Caco-2 (cell line): ENCODE measurements at regions not wholly inside any gene's neighbourhood (a gene's known extent, or its start where the extent isn't known, plus 50 kb on each side); places are given as distances from the start of the nearest gene placed in this dataset.

Source experiments
- BruUV-seq: library from RNA; stranded (reverse); fragments of 400-500 nt; replicated peaks from 2 replicates; lab custom pipeline; 2021; lab: Mats Ljungman, UMichigan
- CTCF ChIA-PET: fragments of 300-600 bp; sonication (Branson Sonifier 250); formaldehyde crosslinking; loops from one replicate; lab custom pipeline; 2022; ENCODE audit warnings: antibody characterized with exemption; lab: Charles Lee
- POLR2A ChIA-PET: fragments of 300-600 bp; sonication (Branson Sonifier 250); formaldehyde crosslinking; loops from one replicate; lab custom pipeline; 2022; ENCODE audit warnings: antibody characterized with exemption; lab: Charles Lee
- DNase-seq, 2 experiments: peaks; one replicate each; pipeline versions ENCODE4 v3.0.0 to v3.0.0-alpha.2; 2020 to 2022
- H3K27me3 ChIP-seq: replicated peaks from 2 replicates; pipeline ENCODE4 v1.6.0; 2011; ENCODE audit warnings: low read length; ENCODE audit not compliant: control insufficient read depth, insufficient read depth
- H3K36me3 ChIP-seq: 2 replicates; pipeline ENCODE4 v1.5.1; 2011; ENCODE audit warnings: low read length; ENCODE audit not compliant: control insufficient read depth, insufficient read depth
- H3K4me1 ChIP-seq: fragments of 250-450 bp; sonication (Bioruptor Pico); 2 replicates; pipeline ENCODE4 v1.5.1; 2020; ENCODE audit warnings: mild to moderate bottlenecking
- H3K4me3 ChIP-seq: 2 replicates; pipeline ENCODE4 v1.5.1; 2011; ENCODE audit warnings: low read depth, mild to moderate bottlenecking, control low read depth, low read length
- H3K9me3 ChIP-seq: fragments of 250-450 bp; sonication (Bioruptor Pico); 2 replicates; pipeline ENCODE4 v1.5.1; 2020; ENCODE audit warnings: mild to moderate bottlenecking, moderate library complexity
- H3K27ac Mint-ChIP-seq: one replicate; pipeline ENCODE4 v1.8.0; 2022; ENCODE audit warnings: mixed read lengths; ENCODE audit not compliant: unreplicated experiment
- H3K27me3 Mint-ChIP-seq: one replicate; pipeline ENCODE4 v1.8.0; 2022; ENCODE audit warnings: mixed read lengths; ENCODE audit not compliant: insufficient read depth, unreplicated experiment
- H3K36me3 Mint-ChIP-seq: one replicate; pipeline ENCODE4 v1.8.0; 2022; ENCODE audit warnings: mild to moderate bottlenecking, mixed read lengths; ENCODE audit not compliant: insufficient read depth, unreplicated experiment
- H3K4me1 Mint-ChIP-seq: one replicate; pipeline ENCODE4 v1.8.0; 2022; ENCODE audit warnings: low read depth, mixed read lengths; ENCODE audit not compliant: unreplicated experiment
- H3K4me3 Mint-ChIP-seq: one replicate; pipeline ENCODE4 v1.8.0; 2022; ENCODE audit warnings: mild to moderate bottlenecking, moderate library complexity, mixed read lengths; ENCODE audit not compliant: unreplicated experiment
- H3K9me3 Mint-ChIP-seq: one replicate; pipeline ENCODE4 v1.8.0; 2022; ENCODE audit warnings: mixed read lengths; ENCODE audit not compliant: unreplicated experiment
- intact Hi-C: fragments of 100-400 bp; cut with micrococcal nuclease; formaldehyde crosslinking; loops from one replicate; pipeline ENCODE4 v1.10.0; 2022; ENCODE audit not compliant: unreplicated experiment
- TF ChIP-seq, protein P1 (sequence below), 2 experiments: fragments of 200-600 bp in 1 of 2; IDR thresholded peaks; 1 replicate in 1 of 2; 2 replicates in 1 of 2; pipeline versions ENCODE4 v1.5.1 to v1.8.0; 2011 to 2022; ENCODE audit warnings: antibody characterized with exemption in 1 of 2, control low read depth in 1 of 2, inconsistent platforms in 1 of 2, low read depth in 1 of 2, low read length in 1 of 2, mild to moderate bottlenecking in 1 of 2, moderate library complexity in 1 of 2; ENCODE audit not compliant: insufficient read depth in 1 of 2, severe bottlenecking in 1 of 2, unreplicated experiment in 1 of 2

GRCh38 chr5:133864711-133865110, 103.7 kb downstream of the C5orf15 start:
- Histone ChIP-seq H3K27me3 (peaks cover 3% of the 10 kb centered on the region; the same call in 1 of the 2 replicates), H3K4me3 (no peak overlapping the region), H3K9me3 (no peaks in the 10 kb centered on the region), H3K36me3 (no peaks in the 10 kb centered on the region), H3K4me1 (no peaks in the 10 kb centered on the region)
- peaks cover 3% of the 10 kb centered on the region for H3K9me3 Mint-ChIP-seq
- H3K27me3 Mint-ChIP-seq, result peaks cover 11% of the 10 kb centered on the region
- no peaks in the 10 kb centered on the region for H3K4me1 Mint-ChIP-seq
- DNase-seq, result no peak
- no peak overlapping the region for H3K4me3 Mint-ChIP-seq
- no TSS peak for BruUV-seq
- H3K27ac Mint-ChIP-seq, result no peak overlapping the region
- H3K36me3 Mint-ChIP-seq, result no peaks in the 10 kb centered on the region
- intact Hi-C loops, result loop anchor here (5.0 kb wide), 1 partner anchor 377 kb away; no protein-coding TSS in a partner anchor
- POLR2A ChIA-PET, result no interaction called here
- TF ChIP-seq, protein P1, sequence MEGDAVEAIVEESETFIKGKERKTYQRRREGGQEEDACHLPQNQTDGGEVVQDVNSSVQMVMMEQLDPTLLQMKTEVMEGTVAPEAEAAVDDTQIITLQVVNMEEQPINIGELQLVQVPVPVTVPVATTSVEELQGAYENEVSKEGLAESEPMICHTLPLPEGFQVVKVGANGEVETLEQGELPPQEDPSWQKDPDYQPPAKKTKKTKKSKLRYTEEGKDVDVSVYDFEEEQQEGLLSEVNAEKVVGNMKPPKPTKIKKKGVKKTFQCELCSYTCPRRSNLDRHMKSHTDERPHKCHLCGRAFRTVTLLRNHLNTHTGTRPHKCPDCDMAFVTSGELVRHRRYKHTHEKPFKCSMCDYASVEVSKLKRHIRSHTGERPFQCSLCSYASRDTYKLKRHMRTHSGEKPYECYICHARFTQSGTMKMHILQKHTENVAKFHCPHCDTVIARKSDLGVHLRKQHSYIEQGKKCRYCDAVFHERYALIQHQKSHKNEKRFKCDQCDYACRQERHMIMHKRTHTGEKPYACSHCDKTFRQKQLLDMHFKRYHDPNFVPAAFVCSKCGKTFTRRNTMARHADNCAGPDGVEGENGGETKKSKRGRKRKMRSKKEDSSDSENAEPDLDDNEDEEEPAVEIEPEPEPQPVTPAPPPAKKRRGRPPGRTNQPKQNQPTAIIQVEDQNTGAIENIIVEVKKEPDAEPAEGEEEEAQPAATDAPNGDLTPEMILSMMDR (IDR thresholded peaks at IDR 0.05; ENCODE audit: insufficient read depth in 1 of 2, low read depth in 1 of 2, low read length in 1 of 2, severe bottlenecking in 1 of 2, unreplicated experiment in 1 of 2), result no peak
- CTCF ChIA-PET, result no interaction called here

GRCh38 chr5:133863857-133864585, 104.4 kb downstream of the C5orf15 start:
- peak in 1 of 2 experiments; percentile 22 for DNase-seq
- Histone ChIP-seq H3K4me1 (no peaks in the 10 kb centered on the region), H3K36me3 (no peaks in the 10 kb centered on the region), H3K4me3 (no peak overlapping the region), H3K27me3 (peaks cover 3% of the 10 kb centered on the region; the same call in 1 of the 2 replicates), H3K9me3 (peaks cover 6% of the 10 kb centered on the region)
- no TSS peak for BruUV-seq
- TF ChIP-seq, protein P1 (IDR thresholded peaks at IDR 0.05; ENCODE audit: insufficient read depth in 1 of 2, low read depth in 1 of 2, low read length in 1 of 2, severe bottlenecking in 1 of 2, unreplicated experiment in 1 of 2), result peak in 1 of 2 experiments; percentile 8
- intact Hi-C loops, result no loop called here
- H3K4me3 Mint-ChIP-seq, result no peak overlapping the region
- no peak overlapping the region for H3K27ac Mint-ChIP-seq
- peaks cover 10% of the 10 kb centered on the region for H3K9me3 Mint-ChIP-seq
- POLR2A ChIA-PET, result no interaction called here
- H3K4me1 Mint-ChIP-seq, result no peaks in the 10 kb centered on the region
- peaks cover 11% of the 10 kb centered on the region for H3K27me3 Mint-ChIP-seq
- CTCF ChIA-PET, result interaction anchor here (0.5 to 0.6 kb wide), 2 partner anchors 131 to 253 kb away, joined by 3 to 4 read pairs; no protein-coding TSS in a partner anchor
- no peaks in the 10 kb centered on the region for H3K36me3 Mint-ChIP-seq

GRCh38 chr5:133861161-133861737, 107.2 kb downstream of the C5orf15 start:
- ChIA-PET CTCF (no interaction called here), POLR2A (no interaction called here)
- Histone ChIP-seq H3K4me1 (no peaks in the 10 kb centered on the region), H3K27me3 (no peaks in the 10 kb centered on the region), H3K4me3 (no peak overlapping the region), H3K9me3 (peaks cover 8% of the 10 kb centered on the region), H3K36me3 (no peaks in the 10 kb centered on the region)
- H3K27ac Mint-ChIP-seq, result no peak overlapping the region
- H3K27me3 Mint-ChIP-seq, result peaks cover 4% of the 10 kb centered on the region
- no TSS peak for BruUV-seq
- H3K9me3 Mint-ChIP-seq, result peaks cover 14% of the 10 kb centered on the region
- DNase-seq, result no peak
- TF ChIP-seq, protein P1 (IDR thresholded peaks at IDR 0.05; ENCODE audit: insufficient read depth in 1 of 2, low read depth in 1 of 2, low read length in 1 of 2, severe bottlenecking in 1 of 2, unreplicated experiment in 1 of 2), result no peak
- no peaks in the 10 kb centered on the region for H3K36me3 Mint-ChIP-seq
- no peak overlapping the region for H3K4me3 Mint-ChIP-seq
- intact Hi-C loops, result no loop called here
- H3K4me1 Mint-ChIP-seq, result no peaks in the 10 kb centered on the region
